ENCODE measurements at regions not wholly inside any gene's neighbourhood (a gene's known extent, or its start where the extent isn't known, plus 50 kb on each side); places are given as distances from the start of the nearest gene placed in this dataset.

DNA sequence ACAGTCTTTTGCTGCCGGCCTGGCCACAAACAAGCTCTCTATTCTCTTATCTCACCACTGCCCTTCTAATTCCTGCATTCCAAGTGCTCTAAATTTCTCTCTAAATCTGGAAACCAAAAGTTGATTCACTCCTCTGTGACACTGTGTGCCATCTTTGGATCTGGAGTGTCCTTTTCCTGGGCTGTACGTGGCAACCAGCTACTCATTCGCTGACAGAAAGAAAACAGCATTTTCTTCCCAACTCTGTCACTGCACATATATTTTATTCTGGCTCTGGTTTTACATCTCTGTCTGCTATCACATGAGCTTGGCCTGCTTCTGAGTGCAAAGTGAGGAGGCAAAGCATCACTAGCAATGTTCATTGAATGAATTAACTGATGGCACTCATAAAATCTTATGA lies 397.2 kb upstream of the MAP3K7 start:
- TF ChIP-seq TAF1 (IDR thresholded peaks at IDR 0.05; ENCODE audit: borderline replicate concordance, low read depth, low read length) (no peak), POLR2A (IDR thresholded peaks at IDR 0.05; ENCODE audit: low read depth, low read length) (no peak)
